Heart left ventricle (tissue), 16 donors: ENCODE measurements at regions not wholly inside any gene's neighbourhood (a gene's known extent, or its start where the extent isn't known, plus 50 kb on each side); places are given as distances from the start of the nearest gene placed in this dataset.
"Not testable (repeated sequence)": the region's sequence is repeated elsewhere in the genome, so short reads cannot be mapped to it uniquely, and the experiment has no call there.

Source experiments
- ATAC-seq, 4 donors: fragments of 200-7000 bp; cut with Tn5 transposase; one replicate each; pipeline ENCODE4 v1.9.1; 2020 to 2022; ENCODE audit warnings: moderate library complexity in 4 of 4, mild to moderate bottlenecking in 3 of 4, moderate number of reproducible peaks in 1 of 4
- DNase-seq, 5 donors: peaks; one replicate each; pipeline ENCODE4 v3.0.0-alpha.2; 2020
- H3K27ac ChIP-seq, 12 donors: fragments of 200-600 bp; sonication (generic) in 4 of 12; one replicate each; pipeline versions ENCODE4 v1.5.0 to v1.8.0; 2016 to 2022; ENCODE audit warnings: mild to moderate bottlenecking in 2 of 12
- H3K27me3 ChIP-seq, 9 donors: fragments of 200-600 bp; sonication (generic) in 2 of 9; one replicate each; pipeline versions ENCODE4 v1.5.1 to v1.8.0; 2016 to 2022; ENCODE audit warnings: mild to moderate bottlenecking in 3 of 9
- H3K36me3 ChIP-seq, 9 donors: fragments of 200-600 bp; sonication (generic) in 2 of 9; one replicate each; pipeline versions ENCODE4 v1.5.0 to v1.8.0; 2018 to 2022; ENCODE audit warnings: mild to moderate bottlenecking in 2 of 9
- H3K4me1 ChIP-seq, 12 donors: fragments of 200-600 bp; sonication (generic) in 4 of 12; one replicate each; pipeline versions ENCODE4 v1.5.0 to v1.8.0; 2016 to 2022; ENCODE audit warnings: mild to moderate bottlenecking in 3 of 12
- H3K4me3 ChIP-seq, 12 donors: fragments of 200-600 bp; sonication (generic) in 4 of 12; one replicate each; pipeline versions ENCODE4 v1.5.0 to v1.8.0; 2017 to 2022; ENCODE audit warnings: mild to moderate bottlenecking in 9 of 12, moderate library complexity in 4 of 12
- H3K9me3 ChIP-seq, 12 donors: fragments of 200-600 bp; sonication (generic) in 4 of 12; one replicate each; pipeline versions ENCODE4 v1.5.0 to v1.8.0; 2016 to 2022; ENCODE audit warnings: mild to moderate bottlenecking in 1 of 12
- CTCF ChIP-seq, 12 donors: fragments of 200-600 bp; sonication (generic) in 4 of 12; IDR thresholded peaks; one replicate each; pipeline versions ENCODE4 v1.5.0 to v1.8.0; 2018 to 2022; ENCODE audit warnings: antibody characterized with exemption in 12 of 12, mild to moderate bottlenecking in 5 of 12
- POLR2A ChIP-seq, 2 donors: fragments of 450-650 bp; IDR thresholded peaks; one replicate each; pipeline ENCODE4 v1.6.1; 2017; ENCODE audit warnings: antibody characterized with exemption in 2 of 2, mild to moderate bottlenecking in 2 of 2, moderate library complexity in 2 of 2
- WGBS, 4 donors: extraction: QIAGEN DNeasy Blood & Tissue Kit in 2 of 4; methylation state at CpG; one replicate each; pipeline versions ENCODE4 v1.1.5 to v1.1.7; 2013 to 2018; 5-methylcytosine and 5-hydroxymethylcytosine counted together
- intact Hi-C, 10 donors: fragments of 100-400 bp; cut with DNase I; formaldehyde crosslinking; loops; one replicate each; pipeline versions ENCODE4 v1.11.1 to v1.14.2; 2022
- donor health status: ischemic (EF 13 %, LVEDD 7.1; RV severe dilation, severe dysfunction).
- donor health status: healthy with polysubstance abuse.
- donor health status: DM: no; HTN: yes; CAD: no.
- donor health status: DM: no; HTN: no; CAD: no.
- donor health status: ischemic (EF 25% LVEDD 6.9; RV normal size, moderate dysfunction).
- donor health status: ischemic (EF 25% LVEDD 5.7; RV mildly dilated, moderate dysfunction).
- donor health status: healthy.
- donor health status: DM: yes; HTN: yes; CAD: no.
- donor health status: ischemic (EF 35%, LVEDD 5.7; RV mildly dilated, moderate dysfunction).
- donor health status: nonischemic (EF 11% LVEDD 7.7; RV severe dilation, severe dysfunction).
- donor health status: DM: yes; HTN: yes; CAD: no.
- donor health status: PGD.
- donor health status: ischemic (EF 29% LVEDD 5.4; RV normal size, mild dysfunction).
- donor health status: nonischemic (EF 23%, LVEDD 6.1; RV moderate dilation, normal function).

DNA sequence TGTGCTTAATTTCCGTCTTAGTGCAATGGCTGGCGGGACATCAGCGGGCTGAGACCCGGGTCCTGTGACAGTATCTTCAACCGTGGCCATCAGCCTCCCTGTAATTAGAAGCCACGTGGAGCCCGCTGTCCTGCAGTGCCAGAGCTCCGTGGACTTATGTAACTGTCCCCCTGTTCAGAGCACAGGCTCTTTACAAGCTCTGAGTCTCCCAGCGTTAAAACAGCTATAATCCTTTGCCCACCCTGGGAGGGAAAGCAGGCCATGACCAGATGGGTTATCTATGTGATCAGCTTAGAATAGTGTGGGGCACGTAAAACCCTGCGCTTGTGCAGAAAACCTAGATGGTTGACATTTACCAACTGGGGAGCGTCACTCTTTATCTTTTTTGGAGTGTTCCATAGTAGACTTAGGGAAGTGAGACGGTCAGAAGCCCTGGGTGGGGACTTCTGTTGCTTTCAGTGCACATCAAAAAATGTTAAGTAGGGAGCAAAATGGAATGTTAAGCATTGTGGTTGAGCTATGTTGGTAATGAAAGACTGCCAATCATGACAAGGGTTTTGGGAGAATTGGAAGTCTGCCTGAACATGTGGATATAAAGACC is 103.5 kb upstream of the CADM1 start:
- DNase-seq = peak in 4 of 5 donors; percentile 64 to 75 (median 68)
- H3K36me3 ChIP-seq = no peaks in the 10 kb centered on the region
- no peaks in the 10 kb centered on the region for H3K27me3 ChIP-seq
- 21 to 28% (median 24%) methylated on average over 13 of the region's 13 CpGs for WGBS, 4 donors
- H3K9me3 ChIP-seq = peaks cover 0 to 3% (median 0%) of the 10 kb centered on the region in 12 donors
- H3K4me3 ChIP-seq = peak overlapping the region in 1 of 12 donors; percentile 6
- TF ChIP-seq CTCF (IDR thresholded peaks at IDR 0.05) = no peak
- no peak for TF ChIP-seq POLR2A (IDR thresholded peaks at IDR 0.05)
- intact Hi-C loops = loop anchor here in 1 of 10 donors (5.0 kb wide), 1 partner anchor 105 kb away; the partner anchor contains the start of gene CADM1
- H3K4me1 ChIP-seq = peaks cover 4 to 29% (median 15%) of the 10 kb centered on the region in 12 donors
- H3K27ac ChIP-seq = peak overlapping the region in 11 of 12 donors; percentile 13 to 86 (median 63)
- ATAC-seq = peak; percentile 81 to 95 (median 88)

DNA sequence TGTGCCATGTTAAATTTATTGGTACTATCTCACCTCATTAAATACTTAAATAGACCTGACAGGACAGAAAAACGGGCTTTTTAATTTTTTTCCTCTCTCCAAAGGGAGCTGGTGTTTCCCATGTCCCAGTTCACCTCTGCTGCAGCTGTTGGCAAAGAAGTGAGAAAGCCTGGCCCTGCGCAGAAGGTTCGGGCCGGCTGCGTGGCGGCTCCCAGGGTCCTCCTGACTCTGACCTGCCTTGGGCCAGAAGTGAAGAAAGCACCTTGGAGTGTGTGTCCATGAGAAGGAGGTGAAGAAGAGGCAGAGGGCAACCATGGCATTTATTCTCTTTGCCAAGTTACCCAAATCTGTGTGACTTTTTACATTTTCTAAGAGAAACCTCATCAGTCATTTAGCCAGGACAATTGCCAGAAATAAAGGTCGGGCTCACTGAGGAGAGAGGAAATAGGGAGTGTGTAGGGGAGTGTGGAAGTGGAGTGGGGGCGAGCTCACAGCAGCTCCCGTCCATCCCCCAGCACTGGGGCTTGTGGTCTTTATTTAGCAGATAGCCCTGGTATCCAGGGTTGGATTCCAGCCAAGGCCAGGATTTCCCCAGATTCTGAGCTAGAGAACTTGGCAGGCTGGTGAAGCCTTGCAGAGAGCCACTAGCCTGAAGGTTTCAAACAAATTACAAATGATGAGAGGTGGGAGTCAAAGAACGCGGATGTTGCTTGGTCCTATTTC is 102.4 kb upstream of the CADM1 start:
- H3K36me3 ChIP-seq = no peaks in the 10 kb centered on the region
- peaks cover 4 to 26% (median 15%) of the 10 kb centered on the region in 12 donors for H3K4me1 ChIP-seq
- H3K4me3 ChIP-seq = no peak overlapping the region
- intact Hi-C loops = loop anchor here in 1 of 10 donors (5.0 kb wide), 1 partner anchor 104 kb away; the partner anchor contains the start of gene CADM1
- peaks cover 0 to 3% (median 0%) of the 10 kb centered on the region in 12 donors for H3K9me3 ChIP-seq
- H3K27me3 ChIP-seq = no peaks in the 10 kb centered on the region
- peak overlapping the region in 10 of 12 donors; percentile 8 to 86 (median 64) for H3K27ac ChIP-seq
- TF ChIP-seq POLR2A (IDR thresholded peaks at IDR 0.05) = no peak
- no peak for TF ChIP-seq CTCF (IDR thresholded peaks at IDR 0.05)
- DNase-seq (peak in 4 of 5 donors; percentile 72 to 84 (median 75)), ATAC-seq (peak; percentile 63 to 76 (median 72))
- 22 to 26% (median 25%) methylated on average over 11 of the region's 11 CpGs for WGBS, 4 donors

DNA sequence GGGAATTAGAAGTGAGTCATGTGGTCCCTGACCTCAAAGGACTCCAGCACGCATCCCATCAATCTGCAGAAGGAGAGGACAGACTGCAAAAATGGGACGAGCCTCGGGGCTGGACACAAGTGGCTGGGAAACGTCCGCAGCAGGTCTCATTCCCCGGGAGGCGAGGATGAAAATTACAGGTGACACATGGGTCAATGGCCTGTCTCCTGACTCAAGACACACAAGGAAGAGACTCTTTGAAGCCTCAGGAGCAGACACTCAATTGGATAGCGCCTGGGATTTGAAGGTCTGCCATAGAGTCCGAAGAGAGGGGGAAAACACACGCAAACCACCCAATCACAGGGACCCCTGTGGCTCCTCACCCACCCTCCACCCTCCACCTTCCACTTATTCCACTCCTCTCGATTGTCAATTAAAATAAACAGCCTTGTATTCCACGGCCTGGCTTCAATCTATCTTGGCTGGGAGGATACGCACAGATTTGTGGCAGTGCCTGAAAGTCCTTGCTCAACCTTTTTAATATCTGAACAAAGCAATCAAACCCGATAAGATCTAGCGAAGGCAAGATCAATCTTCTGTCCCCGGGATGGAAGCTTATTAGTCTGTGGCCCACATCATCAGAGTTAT is 101.8 kb upstream of the CADM1 start:
- Histone ChIP-seq H3K27me3 (no peaks in the 10 kb centered on the region), H3K9me3 (peaks cover 0 to 3% (median 0%) of the 10 kb centered on the region in 12 donors), H3K36me3 (no peaks in the 10 kb centered on the region), H3K4me3 (no peak overlapping the region), H3K27ac (peak overlapping the region in 9 of 12 donors; percentile 8 to 86 (median 66)), H3K4me1 (peaks cover 4 to 26% (median 15%) of the 10 kb centered on the region in 12 donors)
- intact Hi-C loops = loop anchor here in 1 of 10 donors (5.0 kb wide), 1 partner anchor 104 kb away; the partner anchor contains the start of gene CADM1
- no peak for DNase-seq
- WGBS, 4 donors = 62 to 69% (median 68%) methylated on average over 16 of the region's 16 CpGs
- ATAC-seq = no peak
- TF ChIP-seq POLR2A (IDR thresholded peaks at IDR 0.05) (no peak), CTCF (IDR thresholded peaks at IDR 0.05) (no peak)

- intact Hi-C loops = loop anchor here in 1 of 10 donors (5.0 kb wide), 1 partner anchor 103 kb away; the partner anchor contains the start of gene CADM1
- WGBS, 4 donors = 92 to 95% (median 93%) methylated on average over 5 of the region's 5 CpGs
Observed at GRCh38 chr11:115605397-115605796, 101.2 kb upstream of the CADM1 start.

More at GRCh38 chr11:115605397-115605796, 101.2 kb upstream of the CADM1 start:
- peaks cover 4 to 26% (median 15%) of the 10 kb centered on the region in 12 donors for H3K4me1 ChIP-seq
- not testable (repeated sequence) for H3K36me3 ChIP-seq, H3K27me3 ChIP-seq, H3K9me3 ChIP-seq, ATAC-seq, H3K27ac ChIP-seq, DNase-seq, H3K4me3 ChIP-seq
